HFFc6 (cell line): ENCODE measurements at regions not wholly inside any gene's neighbourhood (a gene's known extent, or its start where the extent isn't known, plus 50 kb on each side); places are given as distances from the start of the nearest gene placed in this dataset.

ENCODE experiments used
- DNase-seq: peaks from one replicate; pipeline ENCODE4 v3.0.0-alpha.2; 2018
- H3K27ac Mint-ChIP-seq: 2 replicates; pipeline ENCODE4 v1.8.0; 2020; ENCODE audit warnings: mild to moderate bottlenecking, mixed read lengths
- H3K27me3 Mint-ChIP-seq: 2 replicates; pipeline ENCODE4 v1.8.0; 2021; ENCODE audit warnings: mild to moderate bottlenecking, moderate library complexity, mixed read lengths; ENCODE audit not compliant: insufficient read depth
- H3K36me3 Mint-ChIP-seq: 2 replicates; pipeline ENCODE4 v1.8.0; 2021; ENCODE audit warnings: low read depth, mixed read lengths
- H3K4me1 Mint-ChIP-seq: 2 replicates; pipeline ENCODE4 v1.8.0; 2020; ENCODE audit warnings: low read depth, mixed read lengths
- H3K4me3 Mint-ChIP-seq: 2 replicates; pipeline ENCODE4 v1.8.0; 2020; ENCODE audit warnings: mild to moderate bottlenecking, moderate library complexity, mixed read lengths
- H3K9me3 Mint-ChIP-seq: 2 replicates; pipeline ENCODE4 v1.8.0; 2020; ENCODE audit warnings: mild to moderate bottlenecking, mixed read lengths
- CTCF ChIP-seq: fragments of 200-600 bp; sonication (generic); IDR thresholded peaks from 2 replicates; pipeline ENCODE4 v1.5.0; 2021; ENCODE audit warnings: antibody characterized with exemption, mild to moderate bottlenecking

- TF ChIP-seq CTCF = no peak
- Mint-ChIP-seq H3K27me3 (no peaks in the 10 kb centered on the region), H3K9me3 (no peaks in the 10 kb centered on the region), H3K27ac (no peak overlapping the region), H3K36me3 (no peaks in the 10 kb centered on the region), H3K4me1 (peaks cover 20% of the 10 kb centered on the region), H3K4me3 (no peak overlapping the region)
- DNase-seq = no peak
Measured at GRCh38 chr5:39482098-39482497, 57.3 kb upstream of the DAB2 start.

DNA sequence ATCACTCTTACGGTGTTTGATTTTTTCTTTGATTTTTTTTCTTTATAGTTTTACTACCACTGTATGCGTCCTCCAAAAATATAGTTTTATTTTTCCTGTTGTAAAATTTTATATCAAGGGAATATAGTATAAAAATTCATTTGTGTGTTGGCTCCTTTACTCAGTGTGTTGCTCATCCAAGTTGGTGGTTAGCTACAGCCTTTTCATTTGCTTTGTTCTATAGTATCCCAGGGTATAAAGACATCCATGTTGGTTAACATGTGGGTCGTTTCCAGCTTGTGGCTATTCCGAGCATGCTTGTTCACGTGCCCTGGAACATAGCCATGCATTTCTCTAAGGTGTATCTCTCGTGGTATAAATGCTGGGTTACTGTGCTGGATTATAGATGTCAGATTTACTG lies 54.8 kb upstream of the DAB2 start:
- Mint-ChIP-seq H3K27ac (no peak overlapping the region), H3K27me3 (no peaks in the 10 kb centered on the region), H3K4me3 (no peak overlapping the region), H3K9me3 (no peaks in the 10 kb centered on the region), H3K36me3 (no peaks in the 10 kb centered on the region), H3K4me1 (peaks cover 46% of the 10 kb centered on the region)
- no peak for TF ChIP-seq CTCF
- no peak for DNase-seq

GRCh38 chr5:39478863-39479262 lies 54.1 kb upstream of the DAB2 start:
- Mint-ChIP-seq H3K4me1 (peaks cover 52% of the 10 kb centered on the region), H3K27me3 (no peaks in the 10 kb centered on the region), H3K36me3 (no peaks in the 10 kb centered on the region), H3K27ac (no peak overlapping the region), H3K9me3 (no peaks in the 10 kb centered on the region), H3K4me3 (no peak overlapping the region)
- TF ChIP-seq CTCF = no peak
- DNase-seq = no peak

DNA sequence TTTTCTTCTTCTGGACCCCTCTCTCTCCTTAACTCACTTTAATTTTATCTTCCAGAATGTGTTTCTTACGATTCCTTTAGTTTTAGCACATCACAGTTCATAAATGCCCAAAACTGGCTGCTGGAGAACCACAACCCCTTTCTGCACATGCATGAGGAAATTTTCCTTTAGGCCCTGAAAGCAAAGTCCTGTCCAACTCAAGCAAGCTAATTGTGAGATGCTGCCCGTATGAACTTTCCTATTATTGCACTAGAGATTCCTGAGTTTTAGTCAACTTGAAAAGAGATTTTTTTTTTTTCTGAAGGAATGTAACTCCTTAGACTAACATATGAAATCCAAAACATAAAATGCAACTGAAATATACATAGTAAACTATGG lies 52.1 kb upstream of the DAB2 start:
- no peak for DNase-seq

GRCh38 chr5:39475881-39476842 lies 51.4 kb upstream of the DAB2 start:
- peak overlapping the region; percentile 65 for H3K4me3 Mint-ChIP-seq
- H3K36me3 Mint-ChIP-seq = no peaks in the 10 kb centered on the region
- TF ChIP-seq CTCF = no peak
- peaks cover 79% of the 10 kb centered on the region for H3K4me1 Mint-ChIP-seq
- H3K9me3 Mint-ChIP-seq = no peaks in the 10 kb centered on the region
- peak overlapping the region; percentile 84 for H3K27ac Mint-ChIP-seq
- peak; percentile 75 for DNase-seq
- H3K27me3 Mint-ChIP-seq = no peaks in the 10 kb centered on the region

More for the DNA sequence above, 52.1 kb upstream of the DAB2 start:
- H3K4me1 Mint-ChIP-seq = peaks cover 73% of the 10 kb centered on the region
- no peaks in the 10 kb centered on the region for H3K36me3 Mint-ChIP-seq
- TF ChIP-seq CTCF = no peak
- H3K27ac Mint-ChIP-seq = peak overlapping the region; percentile 84
- H3K27me3 Mint-ChIP-seq = no peaks in the 10 kb centered on the region
- peak overlapping the region; percentile 65 for H3K4me3 Mint-ChIP-seq
- no peaks in the 10 kb centered on the region for H3K9me3 Mint-ChIP-seq
